ENCODE measurements at regions not wholly inside any gene's neighbourhood (a gene's known extent, or its start where the extent isn't known, plus 50 kb on each side); places are given as distances from the start of the nearest gene placed in this dataset.

- no peak for DNase-seq
Observed at GRCh38 chr13:85663856-85664255, 135.4 kb downstream of the SLITRK6 start.

- DNase-seq: no peak
Observed at GRCh38 chr13:85662186-85662585, 137.0 kb downstream of the SLITRK6 start.

GRCh38 chr13:85661675-85662074, 137.5 kb downstream of the SLITRK6 start:
- DNase-seq: no peak

GRCh38 chr13:85659493-85659892, 139.7 kb downstream of the SLITRK6 start:
- no peak for DNase-seq

- no peak for DNase-seq
Observed at GRCh38 chr13:85657942-85658341, 141.3 kb downstream of the SLITRK6 start.

- DNase-seq: no peak
Observed at GRCh38 chr13:85655040-85655439, 144.2 kb downstream of the SLITRK6 start.

- DNase-seq: no peak
Observed at GRCh38 chr13:85654227-85654626, 145.0 kb downstream of the SLITRK6 start.

- DNase-seq: no peak
Observed at GRCh38 chr13:85653681-85654080, 145.5 kb downstream of the SLITRK6 start.

- DNase-seq: no peak
Observed at GRCh38 chr13:85652491-85652890, 146.7 kb downstream of the SLITRK6 start.

GRCh38 chr13:85651440-85651839, 147.8 kb downstream of the SLITRK6 start:
- no peak for DNase-seq

GRCh38 chr13:85650613-85651012, 148.6 kb downstream of the SLITRK6 start:
- DNase-seq: no peak

- no peak for DNase-seq
Observed at GRCh38 chr13:85640727-85641126, 158.5 kb downstream of the SLITRK6 start.

GRCh38 chr13:85638815-85639393, 160.3 kb downstream of the SLITRK6 start:
- no peak for DNase-seq

- DNase-seq: no peak
Observed at GRCh38 chr13:85638265-85638664, 161.0 kb downstream of the SLITRK6 start.

GRCh38 chr13:85632526-85633195, 166.6 kb downstream of the SLITRK6 start:
- no peak for DNase-seq

- no peak for DNase-seq
Observed at GRCh38 chr13:85631801-85632200, 167.4 kb downstream of the SLITRK6 start.

GRCh38 chr13:85626603-85627002, 172.6 kb downstream of the SLITRK6 start:
- DNase-seq: no peak

- DNase-seq: no peak
Observed at GRCh38 chr13:85619321-85619720, 179.9 kb downstream of the SLITRK6 start.

- DNase-seq: no peak
Observed at GRCh38 chr13:85618521-85618920, 180.7 kb downstream of the SLITRK6 start.

- no peak for DNase-seq
Observed at GRCh38 chr13:85616275-85616674, 182.9 kb downstream of the SLITRK6 start.

- no peak for DNase-seq
Observed at GRCh38 chr13:85615031-85615430, 184.2 kb downstream of the SLITRK6 start.

- DNase-seq: no peak
Observed at GRCh38 chr13:85610024-85610423, 189.2 kb downstream of the SLITRK6 start.

- no peak for DNase-seq
Observed at GRCh38 chr13:85608255-85608829, 190.9 kb downstream of the SLITRK6 start.

GRCh38 chr13:85603735-85604134, 195.5 kb downstream of the SLITRK6 start:
- DNase-seq: no peak

- no peak for DNase-seq
Observed at GRCh38 chr13:85601526-85601925, 197.7 kb downstream of the SLITRK6 start.
